ENCODE measurements at regions not wholly inside any gene's neighbourhood (a gene's known extent, or its start where the extent isn't known, plus 50 kb on each side); places are given as distances from the start of the nearest gene placed in this dataset.

- TF ChIP-seq CTCF (IDR thresholded peaks at IDR 0.05) (no peak), POLR2AphosphoS5 (IDR thresholded peaks at IDR 0.05) (no peak), POLR2A (IDR thresholded peaks at IDR 0.05) (no peak)
Observed at GRCh38 chr12:93097417-93097816, 168.3 kb upstream of the EEA1 start.

All from breast epithelium (tissue), 3 donors.